IMR-90 (cell line): ENCODE measurements at regions not wholly inside any gene's neighbourhood (a gene's known extent, or its start where the extent isn't known, plus 50 kb on each side); places are given as distances from the start of the nearest gene placed in this dataset.

Source experiments
- ATAC-seq: fragments of 200-7000 bp; cut with Tn5 transposase; 2 replicates; pipeline ENCODE4 v1.9.1; 2020; ENCODE audit warnings: low read depth, mild to moderate bottlenecking, moderate library complexity
- BruUV-seq: library from RNA; stranded (reverse); fragments of 400-500 nt; replicated peaks from 2 replicates; lab custom pipeline; 2021; lab: Mats Ljungman, UMichigan
- CTCF ChIA-PET: fragments of 300-600 bp; formaldehyde crosslinking; extraction: SDS; loops from one replicate; lab custom pipeline; 2021; ENCODE audit warnings: antibody characterized with exemption; lab: Yijun Ruan, JAX
- POLR2A ChIA-PET: fragments of 300-600 bp; sonication (Branson Sonifier 250); formaldehyde crosslinking; loops from one replicate; lab custom pipeline; 2022; ENCODE audit warnings: antibody characterized with exemption; ENCODE audit not compliant: unreplicated experiment; lab: Charles Lee
- DNase-seq: peaks from one replicate; pipeline ENCODE4 v3.0.0; 2013
- H2AFZ ChIP-seq: replicated peaks from 2 replicates; pipeline ENCODE3; 2013; ENCODE audit warnings: low read length, mild to moderate bottlenecking; ENCODE audit not compliant: poor library complexity
- H2AK5ac ChIP-seq: 2 replicates; pipeline ENCODE4 v1.6.1; 2013; ENCODE audit warnings: low read depth, low read length, inconsistent platforms
- H2AK9ac ChIP-seq: replicated peaks from 2 replicates; pipeline ENCODE3; 2013; ENCODE audit warnings: mild to moderate bottlenecking, low read depth, low read length, moderate library complexity; ENCODE audit not compliant: poor library complexity
- H2BK120ac ChIP-seq: 2 replicates; pipeline ENCODE4 v1.6.1; 2013; ENCODE audit warnings: low read depth, low read length, inconsistent platforms
- H2BK15ac ChIP-seq: 3 replicates; pipeline ENCODE4 v1.6.1; 2013; ENCODE audit warnings: low read depth, low read length, inconsistent platforms
- H2BK20ac ChIP-seq: 2 replicates; pipeline ENCODE4 v1.6.1; 2013; ENCODE audit warnings: low read depth, mild to moderate bottlenecking, inconsistent platforms, low read length, moderate library complexity
- H2BK5ac ChIP-seq: 2 replicates; pipeline ENCODE4 v1.6.1; 2013; ENCODE audit warnings: mild to moderate bottlenecking, low read depth, low read length, inconsistent platforms; ENCODE audit not compliant: poor library complexity, severe bottlenecking
- H3K14ac ChIP-seq: replicated peaks from 2 replicates; pipeline ENCODE4 v1.6.1; 2013; ENCODE audit warnings: low read depth, low read length, inconsistent platforms
- H3K18ac ChIP-seq: 2 replicates; pipeline ENCODE4 v1.6.1; 2013; ENCODE audit warnings: low read depth, low read length, control low read depth
- H3K23ac ChIP-seq: 2 replicates; pipeline ENCODE4 v1.6.1; 2013; ENCODE audit warnings: low read depth, low read length, inconsistent platforms
- H3K27ac ChIP-seq: 2 replicates; pipeline ENCODE4 v1.5.1; 2013; ENCODE audit warnings: mild to moderate bottlenecking, control low read depth, low read length; ENCODE audit not compliant: insufficient read depth
- H3K27me3 ChIP-seq: 2 replicates; pipeline ENCODE4 v1.6.1; 2013; ENCODE audit warnings: low read length; ENCODE audit not compliant: control insufficient read depth, insufficient read depth
- H3K36me3 ChIP-seq: 2 replicates; pipeline ENCODE4 v1.6.1; 2013; ENCODE audit warnings: low read length, mixed read lengths; ENCODE audit not compliant: control insufficient read depth, insufficient read depth
- H3K4ac ChIP-seq: 2 replicates; pipeline ENCODE4 v1.6.1; 2013; ENCODE audit warnings: low read depth, low read length, inconsistent platforms
- H3K4me1 ChIP-seq: 2 replicates; pipeline ENCODE4 v1.6.1; 2013; ENCODE audit warnings: low read length, mixed read lengths; ENCODE audit not compliant: control insufficient read depth, insufficient read depth
- H3K4me2 ChIP-seq: 2 replicates; pipeline ENCODE4 v1.6.1; 2013; ENCODE audit warnings: low read depth, mild to moderate bottlenecking, control low read depth, low read length, moderate library complexity
- H3K4me3 ChIP-seq: 2 replicates; pipeline ENCODE4 v1.5.1; 2013; ENCODE audit warnings: low read depth, mild to moderate bottlenecking, control low read depth, low read length, moderate library complexity; ENCODE audit not compliant: insufficient read depth
- H3K56ac ChIP-seq: 2 replicates; pipeline ENCODE4 v1.6.1; 2013; ENCODE audit warnings: low read length, inconsistent platforms; ENCODE audit not compliant: insufficient read depth; ENCODE audit errors: extremely low read depth
- H3K79me1 ChIP-seq, 2 experiments: 2 replicates each; pipeline ENCODE4 v1.6.1; 2013; ENCODE audit warnings: low read length in 2 of 2, inconsistent platforms in 1 of 2, low read depth in 1 of 2
- H3K9ac ChIP-seq: 2 replicates; pipeline ENCODE4 v1.6.1; 2013; ENCODE audit warnings: low read depth, low read length, control low read depth
- H3K9me1 ChIP-seq: 2 replicates; pipeline ENCODE4 v1.6.1; 2013; ENCODE audit warnings: low read length, inconsistent platforms; ENCODE audit not compliant: insufficient read depth
- H3K9me3 ChIP-seq: 2 replicates; pipeline ENCODE4 v1.6.1; 2013; ENCODE audit warnings: low read length; ENCODE audit not compliant: control insufficient read depth, insufficient read depth
- H4K20me1 ChIP-seq: 2 replicates; pipeline ENCODE4 v1.6.1; 2013; ENCODE audit warnings: low read length, inconsistent platforms; ENCODE audit not compliant: insufficient read depth
- H4K5ac ChIP-seq: 2 replicates; pipeline ENCODE4 v1.6.1; 2013; ENCODE audit warnings: mild to moderate bottlenecking, low read depth, low read length, control low read depth
- H4K8ac ChIP-seq, 2 experiments: 2 replicates each; pipeline ENCODE4 v1.6.1; 2013; ENCODE audit warnings: low read depth in 2 of 2, low read length in 2 of 2, control low read depth in 1 of 2, inconsistent platforms in 1 of 2
- H4K91ac ChIP-seq: 2 replicates; pipeline ENCODE4 v1.6.1; 2013; ENCODE audit warnings: low read depth, low read length, inconsistent platforms; ENCODE audit not compliant: insufficient read depth
- CEBPB ChIP-seq: IDR thresholded peaks from 2 replicates; pipeline ENCODE4 v1.6.1; 2012; ENCODE audit warnings: low read depth, low read length, improper control_type of control experiment
- FOS ChIP-seq: fragments of 150-350 bp; IDR thresholded peaks from 2 replicates; pipeline ENCODE4 v1.6.1; 2016; ENCODE audit warnings: low read depth, low read length
- MAZ ChIP-seq: IDR thresholded peaks from 2 replicates; pipeline ENCODE4 v1.6.1; 2012; ENCODE audit warnings: low read depth, mild to moderate bottlenecking, low read length, improper control_type of control experiment, moderate library complexity, borderline replicate concordance
- RFX5 ChIP-seq: IDR thresholded peaks from 2 replicates; pipeline ENCODE4 v1.8.0; 2012; ENCODE audit warnings: low read depth, mild to moderate bottlenecking, low read length, moderate library complexity
- WGBS, 2 experiments: methylation state at CpG; one replicate each; pipeline versions ENCODE4 v1.1.5 to v1.1.7; 2013; ENCODE audit warnings: missing lambda C conversion rate in 2 of 2; ENCODE audit not compliant: insufficient read length in 1 of 2; ENCODE audit errors: extremely low coverage in 2 of 2; 5-methylcytosine and 5-hydroxymethylcytosine counted together
- dilution Hi-C: fragments of 300-500 bp; cut with HindIII; formaldehyde crosslinking; loops from one replicate; pipeline ENCODE4 v1.14.3; 2018; ENCODE audit warnings: low sequenced_read_pairs; ENCODE audit not compliant: unreplicated experiment
- in situ Hi-C: fragments of 300-500 bp; cut with MboI; formaldehyde crosslinking; loops from 3 replicates; pipeline ENCODE4 v1.14.3; 2019; ENCODE audit warnings: low sequenced_read_pairs, inconsistent platforms, mixed read lengths
- intact Hi-C: fragments of 100-400 bp; cut with micrococcal nuclease; formaldehyde crosslinking; loops from 2 replicates; pipeline ENCODE4 v1.10.0; 2022
- TF ChIP-seq, protein P1 (sequence below): fragments of 150-350 bp; IDR thresholded peaks from 2 replicates; pipeline ENCODE4 v1.6.1; 2017; ENCODE audit warnings: mild to moderate bottlenecking, antibody characterized with exemption, low read length, low read depth
- TF ChIP-seq, protein P2 (sequence below): conservative IDR thresholded peaks from 2 replicates; pipeline ENCODE4 v1.5.1; 2012; ENCODE audit warnings: mild to moderate bottlenecking, low read depth, low read length, improper control_type of control experiment

DNA sequence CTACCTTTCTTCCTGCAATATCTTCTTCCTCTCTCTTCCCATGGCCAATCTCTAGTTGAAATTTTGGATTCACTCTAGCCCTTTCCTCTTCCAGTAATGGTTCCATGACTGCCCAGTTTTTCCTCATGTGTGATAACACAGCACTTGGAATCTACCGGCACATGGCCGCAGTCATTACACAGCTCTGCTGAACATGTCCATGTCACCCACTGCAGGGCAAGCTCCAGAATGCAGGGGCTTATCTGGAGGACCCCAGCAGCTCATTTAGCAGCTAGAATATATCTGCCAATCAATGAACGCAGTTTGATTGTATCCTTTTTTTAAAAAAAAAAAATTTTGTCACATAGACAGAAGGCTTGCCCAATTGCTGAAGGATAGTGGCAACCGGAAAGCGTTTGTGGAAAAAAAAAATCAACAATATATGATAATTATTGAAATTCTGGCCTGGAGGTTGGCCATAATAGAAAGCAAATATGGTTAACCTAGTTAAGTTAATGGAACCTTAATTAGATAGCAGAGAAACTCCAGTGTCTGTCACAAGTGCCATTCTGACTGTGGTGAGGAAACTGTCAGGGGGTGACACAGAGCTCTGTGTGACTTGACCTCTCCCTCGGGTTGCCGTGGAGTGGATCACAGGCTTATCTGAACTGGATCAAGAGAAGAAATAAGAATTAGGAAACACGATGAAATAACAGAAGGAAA, 426.7 kb downstream of the LIG4 start:
- DNase-seq (no peak), ATAC-seq (no peak)
- H3K4ac ChIP-seq: no peak overlapping the region
- H3K27me3 ChIP-seq: no peaks in the 10 kb centered on the region
- H2BK5ac ChIP-seq: no peak overlapping the region
- no peak overlapping the region for H2AFZ ChIP-seq
- POLR2A ChIA-PET: no interaction called here
- H3K27ac ChIP-seq: no peak overlapping the region
- no peaks in the 10 kb centered on the region for H3K9me1 ChIP-seq
- no peak overlapping the region for H2BK20ac ChIP-seq
- no peak overlapping the region for H2AK9ac ChIP-seq
- no peak overlapping the region for H3K18ac ChIP-seq
- H2AK5ac ChIP-seq: no peak overlapping the region
- CTCF ChIA-PET: no interaction called here
- H3K36me3 ChIP-seq: no peaks in the 10 kb centered on the region
- H4K5ac ChIP-seq: no peak overlapping the region
- H3K9ac ChIP-seq: no peak overlapping the region
- H3K4me1 ChIP-seq: no peaks in the 10 kb centered on the region
- H4K8ac ChIP-seq: no peak overlapping the region
- H3K4me3 ChIP-seq: no peak overlapping the region
- no peak overlapping the region for H4K91ac ChIP-seq
- H3K79me1 ChIP-seq: peaks cover 9 to 53% of the 10 kb centered on the region in 2 experiments
- H3K4me2 ChIP-seq: no peak overlapping the region
- intact Hi-C loops (no loop called here), in situ Hi-C loops (no loop called here), dilution Hi-C loops (no loop called here)
- no peaks in the 10 kb centered on the region for H3K9me3 ChIP-seq
- H2BK15ac ChIP-seq: no peak overlapping the region
- H3K14ac ChIP-seq: no peak overlapping the region
- BruUV-seq: no TSS peak
- 40% methylated on average over 1 of the region's 8 CpGs; no CpG with 5 or more reads in 1 of the 2 experiments for WGBS, 2 experiments
- no peak overlapping the region for H3K56ac ChIP-seq
- H3K23ac ChIP-seq: no peak overlapping the region
- H2BK120ac ChIP-seq: no peak overlapping the region
- peaks cover 5% of the 10 kb centered on the region for H4K20me1 ChIP-seq
- TF ChIP-seq, protein P1, sequence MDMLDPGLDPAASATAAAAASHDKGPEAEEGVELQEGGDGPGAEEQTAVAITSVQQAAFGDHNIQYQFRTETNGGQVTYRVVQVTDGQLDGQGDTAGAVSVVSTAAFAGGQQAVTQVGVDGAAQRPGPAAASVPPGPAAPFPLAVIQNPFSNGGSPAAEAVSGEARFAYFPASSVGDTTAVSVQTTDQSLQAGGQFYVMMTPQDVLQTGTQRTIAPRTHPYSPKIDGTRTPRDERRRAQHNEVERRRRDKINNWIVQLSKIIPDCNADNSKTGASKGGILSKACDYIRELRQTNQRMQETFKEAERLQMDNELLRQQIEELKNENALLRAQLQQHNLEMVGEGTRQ: no peak
- TF ChIP-seq, protein P2, sequence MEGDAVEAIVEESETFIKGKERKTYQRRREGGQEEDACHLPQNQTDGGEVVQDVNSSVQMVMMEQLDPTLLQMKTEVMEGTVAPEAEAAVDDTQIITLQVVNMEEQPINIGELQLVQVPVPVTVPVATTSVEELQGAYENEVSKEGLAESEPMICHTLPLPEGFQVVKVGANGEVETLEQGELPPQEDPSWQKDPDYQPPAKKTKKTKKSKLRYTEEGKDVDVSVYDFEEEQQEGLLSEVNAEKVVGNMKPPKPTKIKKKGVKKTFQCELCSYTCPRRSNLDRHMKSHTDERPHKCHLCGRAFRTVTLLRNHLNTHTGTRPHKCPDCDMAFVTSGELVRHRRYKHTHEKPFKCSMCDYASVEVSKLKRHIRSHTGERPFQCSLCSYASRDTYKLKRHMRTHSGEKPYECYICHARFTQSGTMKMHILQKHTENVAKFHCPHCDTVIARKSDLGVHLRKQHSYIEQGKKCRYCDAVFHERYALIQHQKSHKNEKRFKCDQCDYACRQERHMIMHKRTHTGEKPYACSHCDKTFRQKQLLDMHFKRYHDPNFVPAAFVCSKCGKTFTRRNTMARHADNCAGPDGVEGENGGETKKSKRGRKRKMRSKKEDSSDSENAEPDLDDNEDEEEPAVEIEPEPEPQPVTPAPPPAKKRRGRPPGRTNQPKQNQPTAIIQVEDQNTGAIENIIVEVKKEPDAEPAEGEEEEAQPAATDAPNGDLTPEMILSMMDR: no peak
- TF ChIP-seq RFX5 (no peak), MAZ (no peak), FOS (no peak), CEBPB (no peak)
